ENCODE measurements at regions not wholly inside any gene's neighbourhood (a gene's known extent, or its start where the extent isn't known, plus 50 kb on each side); places are given as distances from the start of the nearest gene placed in this dataset.
A peak's percentile ranks its signal among the peaks of the same experiment; 100 is the strongest.
"Not testable (repeated sequence)": the region's sequence is repeated elsewhere in the genome, so short reads cannot be mapped to it uniquely, and the experiment has no call there.

GRCh38 chr14:48561438-48561837 lies 886.0 kb upstream of the MDGA2 start:
- not testable (repeated sequence) for DNase-seq

GRCh38 chr14:48560421-48560820 lies 885.0 kb upstream of the MDGA2 start:
- no peak for DNase-seq

GRCh38 chr14:48553443-48553842 lies 878.0 kb upstream of the MDGA2 start:
- no peak for DNase-seq

- no peak for DNase-seq
Measured at GRCh38 chr14:48546996-48547395, 871.6 kb upstream of the MDGA2 start.

GRCh38 chr14:48537600-48537999 lies 862.2 kb upstream of the MDGA2 start:
- DNase-seq, result no peak

GRCh38 chr14:48536318-48536717 lies 860.9 kb upstream of the MDGA2 start:
- peak in 1 of 2 experiments; percentile 47 for DNase-seq

- DNase-seq, result no peak
Measured at GRCh38 chr14:48527832-48528231, 852.4 kb upstream of the MDGA2 start.

- DNase-seq, result no peak
Measured at GRCh38 chr14:48526307-48526706, 850.9 kb upstream of the MDGA2 start.

- peak in 1 of 2 experiments; percentile 8 for DNase-seq
Measured at GRCh38 chr14:48504921-48505320, 829.5 kb upstream of the MDGA2 start.

- DNase-seq, result no peak
Measured at GRCh38 chr14:48490756-48491155, 815.4 kb upstream of the MDGA2 start.

GRCh38 chr14:48473944-48474343 lies 798.5 kb upstream of the MDGA2 start:
- DNase-seq, result no peak

GRCh38 chr14:48456051-48456450 lies 780.6 kb upstream of the MDGA2 start:
- DNase-seq, result no peak

GRCh38 chr14:48454887-48455286 lies 779.5 kb upstream of the MDGA2 start:
- no peak for DNase-seq

- no peak for DNase-seq
Measured at GRCh38 chr14:48452437-48452995, 777.1 kb upstream of the MDGA2 start.

- DNase-seq, result no peak
Measured at GRCh38 chr14:48435221-48435620, 759.8 kb upstream of the MDGA2 start.

- no peak for DNase-seq
Measured at GRCh38 chr14:48430805-48431204, 755.4 kb upstream of the MDGA2 start.

GRCh38 chr14:48429512-48429911 lies 754.1 kb upstream of the MDGA2 start:
- DNase-seq, result no peak

GRCh38 chr14:48417715-48418500 lies 742.5 kb upstream of the MDGA2 start:
- no peak for DNase-seq

GRCh38 chr14:48401321-48401720 lies 725.9 kb upstream of the MDGA2 start:
- DNase-seq, result no peak

GRCh38 chr14:48398675-48399282 lies 723.4 kb upstream of the MDGA2 start:
- peak; percentile 62 to 87 for DNase-seq

- DNase-seq, result no peak
Measured at GRCh38 chr14:48391661-48392060, 716.3 kb upstream of the MDGA2 start.

GRCh38 chr14:48390346-48390745 lies 714.9 kb upstream of the MDGA2 start:
- peak in 1 of 2 experiments; percentile 32 for DNase-seq

GRCh38 chr14:48384821-48385220 lies 709.4 kb upstream of the MDGA2 start:
- no peak for DNase-seq

- DNase-seq, result no peak
Measured at GRCh38 chr14:48382961-48383360, 707.6 kb upstream of the MDGA2 start.

Measured in NCI-H524 (cell line).